SK-N-SH (cell line): ENCODE measurements at regions not wholly inside any gene's neighbourhood (a gene's known extent, or its start where the extent isn't known, plus 50 kb on each side); places are given as distances from the start of the nearest gene placed in this dataset.

ENCODE experiments used
- CTCF ChIA-PET: fragments of 300-600, 350-600 bp; formaldehyde crosslinking; extraction: SDS; loops from one replicate; lab custom pipeline; 2021; lab: Yijun Ruan, JAX
- POLR2A ChIA-PET: fragments of 350-600 bp; sonication (Branson Sonifier 250); formaldehyde crosslinking; extraction: SDS; loops from one replicate; lab custom pipeline; 2020; ENCODE audit warnings: antibody characterized with exemption, inconsistent platforms; lab: Yijun Ruan, JAX
- DNase-seq: peaks from one replicate; pipeline ENCODE4 v3.0.0; 2012
- H2AFZ ChIP-seq: fragments of 200-600 bp; sonication (generic); 2 replicates; pipeline ENCODE4 v1.8.1; 2016; ENCODE audit warnings: antibody characterized with exemption, mild to moderate bottlenecking, low read depth
- H3F3A ChIP-seq: fragments of 200-600 bp; sonication (generic); replicated peaks from 2 replicates; pipeline ENCODE3; 2016; ENCODE audit warnings: antibody characterized with exemption, mild to moderate bottlenecking; ENCODE audit not compliant: insufficient read depth
- H3K27ac ChIP-seq, 2 experiments: fragments of 200-500 bp in 1 of 2; fragments of 200-600 bp in 1 of 2; sonication (Bioruptor generic) in 1 of 2; sonication (generic), shearing (Covaris generic) in 1 of 2; 2 replicates each; pipeline versions ENCODE4 v1.5.1 to v1.6.1; 2014 to 2016; ENCODE audit warnings: low read depth in 2 of 2, inconsistent platforms in 1 of 2, low read length in 1 of 2, mild to moderate bottlenecking in 1 of 2, mixed read lengths in 1 of 2
- H3K27me3 ChIP-seq: fragments of 200-600 bp; sonication (generic), shearing (Covaris generic); 2 replicates; pipeline ENCODE4 v1.6.1; 2016; ENCODE audit warnings: mixed run types; ENCODE audit not compliant: insufficient read depth
- H3K36me3 ChIP-seq, 2 experiments: fragments of 200-500 bp in 1 of 2; fragments of 200-600 bp in 1 of 2; sonication (Bioruptor generic) in 1 of 2; sonication (generic) in 1 of 2; replicated peaks in 1 of 2; 2 replicates each; pipeline versions ENCODE3 to v1.5.1; 2014 to 2016; ENCODE audit warnings: low read length in 1 of 2, mild to moderate bottlenecking in 1 of 2; ENCODE audit not compliant: insufficient read depth in 2 of 2, control insufficient read depth in 1 of 2
- H3K4me1 ChIP-seq, 2 experiments: fragments of 200-500 bp in 1 of 2; fragments of 200-600 bp in 1 of 2; sonication (Bioruptor generic) in 1 of 2; sonication (generic), shearing (Covaris generic) in 1 of 2; 2 replicates each; pipeline versions ENCODE4 v1.5.1 to v1.6.1; 2014 to 2016; ENCODE audit warnings: low read depth in 1 of 2, low read length in 1 of 2, mixed run types in 1 of 2; ENCODE audit not compliant: insufficient read depth in 2 of 2, control insufficient read depth in 1 of 2
- H3K4me2 ChIP-seq: fragments of 200-600 bp; sonication (generic), shearing (Covaris generic); 2 replicates; pipeline ENCODE4 v1.6.1; 2017; ENCODE audit warnings: mixed run types
- H3K4me3 ChIP-seq, 2 experiments: fragments of 200-500 bp in 1 of 2; fragments of 200-600 bp in 1 of 2; sonication (Bioruptor generic) in 1 of 2; sonication (generic), shearing (Covaris generic) in 1 of 2; 2 replicates each; pipeline versions ENCODE4 v1.5.1 to v1.8.1; 2014 to 2016; ENCODE audit warnings: low read depth in 2 of 2, inconsistent platforms in 1 of 2, low read length in 1 of 2, mild to moderate bottlenecking in 1 of 2, mixed read lengths in 1 of 2, moderate library complexity in 1 of 2
- H3K79me2 ChIP-seq: fragments of 200-600 bp; sonication (generic); 2 replicates; pipeline ENCODE4 v1.8.1; 2017; ENCODE audit warnings: mild to moderate bottlenecking; ENCODE audit not compliant: insufficient read depth
- H3K9ac ChIP-seq: fragments of 200-600 bp; sonication (generic); 2 replicates; pipeline ENCODE4 v1.6.1; 2017; ENCODE audit warnings: mixed run types
- H3K9me2 ChIP-seq: fragments of 200-600 bp; sonication (generic); 2 replicates; pipeline ENCODE4 v1.6.1; 2017; ENCODE audit warnings: mixed run types
- H3K9me3 ChIP-seq: fragments of 200-600 bp; sonication (generic); 2 replicates; pipeline ENCODE4 v1.6.1; 2017; ENCODE audit warnings: mixed run types, mild to moderate bottlenecking, moderate library complexity
- H4K20me1 ChIP-seq: fragments of 200-600 bp; sonication (generic); 2 replicates; pipeline ENCODE4 v1.6.1; 2017; ENCODE audit warnings: mild to moderate bottlenecking, mixed run types; ENCODE audit not compliant: insufficient read depth
- CHD2 ChIP-seq: fragments of 150-350 bp; IDR thresholded peaks from 2 replicates; pipeline ENCODE4 v1.6.1; 2018; ENCODE audit warnings: low read length; ENCODE audit not compliant: partially characterized antibody
- FOXJ3 ChIP-seq: sonication (generic); formaldehyde crosslinking; IDR thresholded peaks from 2 replicates; pipeline ENCODE4 v1.5.1; 2020; ENCODE audit warnings: mild to moderate bottlenecking, missing genetic modification reagents
- FOXM1 ChIP-seq: IDR thresholded peaks from 2 replicates; pipeline ENCODE4 v1.4.0; 2012; ENCODE audit warnings: low read depth, mild to moderate bottlenecking
- GABPA ChIP-seq: IDR thresholded peaks from 2 replicates; pipeline ENCODE4 v1.4.0; 2012; ENCODE audit warnings: low read depth, mild to moderate bottlenecking
- JUND ChIP-seq: IDR thresholded peaks from 2 replicates; pipeline ENCODE4 v1.4.0; 2012
- MAX ChIP-seq: IDR thresholded peaks from 2 replicates; pipeline ENCODE4 v1.4.0; 2012; ENCODE audit warnings: low read depth
- MEF2A ChIP-seq: IDR thresholded peaks from 2 replicates; pipeline ENCODE4 v1.4.0; 2012; ENCODE audit warnings: low read depth, borderline replicate concordance
- MXI1 ChIP-seq: IDR thresholded peaks from 2 replicates; pipeline ENCODE4 v1.6.1; 2012; ENCODE audit warnings: mild to moderate bottlenecking, low read depth, low read length, improper control_type of control experiment
- NRF1 ChIP-seq: IDR thresholded peaks from 2 replicates; pipeline ENCODE4 v1.6.1; 2012; ENCODE audit warnings: low read depth, mild to moderate bottlenecking, low read length
- PBX3 ChIP-seq: IDR thresholded peaks from 2 replicates; pipeline ENCODE4; 2012
- POLR2AphosphoS5 ChIP-seq: IDR thresholded peaks from 2 replicates; pipeline ENCODE4 v1.6.1; 2012; ENCODE audit warnings: low read depth, low read length
- RCOR1 ChIP-seq: fragments of 150-350 bp; IDR thresholded peaks from 2 replicates; pipeline ENCODE4 v1.6.1; 2017; ENCODE audit warnings: antibody characterized with exemption, low read length
- RFX5 ChIP-seq: IDR thresholded peaks from 2 replicates; pipeline ENCODE4 v1.6.1; 2012; ENCODE audit warnings: mild to moderate bottlenecking, improper control_type of control experiment, low read length
- RXRA ChIP-seq: IDR thresholded peaks from 2 replicates; pipeline ENCODE4 v1.4.0; 2012; ENCODE audit warnings: low read depth, mild to moderate bottlenecking, borderline replicate concordance
- SMC3 ChIP-seq: IDR thresholded peaks from 2 replicates; pipeline ENCODE4 v1.6.1; 2012; ENCODE audit warnings: low read depth, low read length, improper control_type of control experiment
- WGBS: methylation state at CpG from one replicate; pipeline ENCODE4 v1.1.6; 2017; ENCODE audit warnings: low lambda C conversion rate; 5-methylcytosine and 5-hydroxymethylcytosine counted together
- TF ChIP-seq, protein P1 (sequence below): IDR thresholded peaks from 2 replicates; pipeline ENCODE4 v1.4.0; 2012; ENCODE audit warnings: low read depth, borderline replicate concordance

DNA sequence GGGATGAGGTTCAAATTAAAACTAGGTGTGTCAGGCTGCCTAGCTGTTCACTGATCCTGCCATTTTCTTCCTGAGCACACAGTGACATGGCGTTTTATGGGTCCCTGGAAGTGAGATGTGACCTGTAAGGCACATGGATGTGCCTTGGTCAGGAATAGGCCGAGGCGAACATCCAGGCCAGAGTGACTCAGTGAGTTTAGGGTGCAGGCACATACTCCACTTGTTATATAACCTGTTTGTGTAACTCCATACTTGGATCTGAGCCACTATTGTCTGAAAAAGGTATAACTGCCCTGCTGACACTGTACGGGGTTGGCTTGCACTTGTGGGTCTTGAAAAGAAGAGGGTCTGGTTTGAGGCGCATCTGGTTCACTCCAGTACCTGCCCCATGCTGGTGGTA is 150.1 kb upstream of the ADAMTS16 start (continued):
- TF ChIP-seq, protein P1, sequence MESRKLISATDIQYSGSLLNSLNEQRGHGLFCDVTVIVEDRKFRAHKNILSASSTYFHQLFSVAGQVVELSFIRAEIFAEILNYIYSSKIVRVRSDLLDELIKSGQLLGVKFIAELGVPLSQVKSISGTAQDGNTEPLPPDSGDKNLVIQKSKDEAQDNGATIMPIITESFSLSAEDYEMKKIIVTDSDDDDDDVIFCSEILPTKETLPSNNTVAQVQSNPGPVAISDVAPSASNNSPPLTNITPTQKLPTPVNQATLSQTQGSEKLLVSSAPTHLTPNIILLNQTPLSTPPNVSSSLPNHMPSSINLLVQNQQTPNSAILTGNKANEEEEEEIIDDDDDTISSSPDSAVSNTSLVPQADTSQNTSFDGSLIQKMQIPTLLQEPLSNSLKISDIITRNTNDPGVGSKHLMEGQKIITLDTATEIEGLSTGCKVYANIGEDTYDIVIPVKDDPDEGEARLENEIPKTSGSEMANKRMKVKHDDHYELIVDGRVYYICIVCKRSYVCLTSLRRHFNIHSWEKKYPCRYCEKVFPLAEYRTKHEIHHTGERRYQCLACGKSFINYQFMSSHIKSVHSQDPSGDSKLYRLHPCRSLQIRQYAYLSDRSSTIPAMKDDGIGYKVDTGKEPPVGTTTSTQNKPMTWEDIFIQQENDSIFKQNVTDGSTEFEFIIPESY = no peak
- TF ChIP-seq CHD2 (no peak), MXI1 (no peak), JUND (no peak), MAX (no peak), FOXM1 (no peak), RFX5 (no peak)
- TF ChIP-seq, all 33 proteins: peak for 0

DNA sequence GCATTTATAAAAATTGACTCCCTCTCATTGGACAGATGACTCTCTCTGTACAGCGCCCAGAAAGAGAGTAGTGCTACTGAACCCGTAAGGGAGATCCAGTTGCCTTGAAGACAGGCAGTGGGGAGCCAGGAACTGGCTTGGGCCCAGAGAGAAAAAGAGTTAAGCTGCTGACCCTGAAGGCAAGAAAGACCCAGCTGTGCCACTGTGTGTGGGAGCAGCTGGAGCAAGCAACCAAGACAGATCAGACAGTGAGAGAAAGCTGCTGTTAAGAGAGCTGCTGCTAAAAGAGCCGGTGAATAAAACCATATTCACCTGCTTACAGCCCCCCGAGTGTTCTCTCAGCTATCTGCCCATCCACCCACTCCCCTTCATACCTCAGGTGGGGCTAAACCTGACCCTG is 149.7 kb upstream of the ADAMTS16 start:
- no peaks in the 10 kb centered on the region; a peak in 1 of 4 replicates for H3K4me1 ChIP-seq
- CTCF ChIA-PET = no interaction called here
- WGBS = 49% methylated on average over 3 of the region's 4 CpGs

GRCh38 chr5:4991925-4992324 is 148.2 kb upstream of the ADAMTS16 start:
- H3K4me3 ChIP-seq = no peak overlapping the region
- no peaks in the 10 kb centered on the region for H3K27me3 ChIP-seq
- WGBS = 8% methylated on average over 1 of the region's 1 CpG
- H3K27ac ChIP-seq = no peak overlapping the region
- no peak for TF ChIP-seq PBX3
- TF ChIP-seq SMC3 = no peak
- no peak for TF ChIP-seq NRF1
- TF ChIP-seq RFX5 = no peak
- no peak for TF ChIP-seq RCOR1
- TF ChIP-seq POLR2AphosphoS5 = no peak
- no peak for TF ChIP-seq MXI1
- no peak for TF ChIP-seq FOXJ3 (CRISPR knock-in tag)
- no peak for TF ChIP-seq MEF2A
- no peak for TF ChIP-seq FOXM1
- TF ChIP-seq, protein P1 = no peak
- no peak for TF ChIP-seq GABPA
- no peaks in the 10 kb centered on the region; a peak in 1 of 4 replicates for H3K4me1 ChIP-seq
- no peaks in the 10 kb centered on the region for H3K79me2 ChIP-seq
- no peak overlapping the region for H3K4me2 ChIP-seq
- no peak for DNase-seq
- POLR2A ChIA-PET = no interaction called here
- H3K9ac ChIP-seq = no peak overlapping the region
- CTCF ChIA-PET = no interaction called here
- no peaks in the 10 kb centered on the region for H3K9me3 ChIP-seq
- H3K9me2 ChIP-seq = no peaks in the 10 kb centered on the region
- no peak overlapping the region for H2AFZ ChIP-seq
- no peaks in the 10 kb centered on the region for H3F3A ChIP-seq
- no peaks in the 10 kb centered on the region for H4K20me1 ChIP-seq
- H3K36me3 ChIP-seq = no peaks in the 10 kb centered on the region

More for the DNA sequence above, 149.7 kb upstream of the ADAMTS16 start:
- DNase-seq = no peak
- H4K20me1 ChIP-seq = no peaks in the 10 kb centered on the region
- POLR2A ChIA-PET = no interaction called here
- H3K4me3 ChIP-seq = no peak overlapping the region
- H3K9me3 ChIP-seq = no peaks in the 10 kb centered on the region
- no peaks in the 10 kb centered on the region for H3K27me3 ChIP-seq
- no peak overlapping the region for H3K27ac ChIP-seq
- no peak overlapping the region for H2AFZ ChIP-seq
- TF ChIP-seq RXRA = no peak
- TF ChIP-seq MAX = no peak
- no peaks in the 10 kb centered on the region for H3K36me3 ChIP-seq
- H3K4me2 ChIP-seq = no peak overlapping the region
- H3K9me2 ChIP-seq = no peaks in the 10 kb centered on the region
- no peak overlapping the region for H3K9ac ChIP-seq
- no peaks in the 10 kb centered on the region for H3F3A ChIP-seq
- H3K79me2 ChIP-seq = no peaks in the 10 kb centered on the region
